ENCODE measurements at regions not wholly inside any gene's neighbourhood (a gene's known extent, or its start where the extent isn't known, plus 50 kb on each side); places are given as distances from the start of the nearest gene placed in this dataset.

- no peak for TF ChIP-seq CTCF (IDR thresholded peaks at IDR 0.05)
- no peak for TF ChIP-seq EZH2 (IDR thresholded peaks at IDR 0.05; ENCODE audit: borderline replicate concordance, insufficient read depth, low read depth, low read length, poor library complexity, severe bottlenecking)
Observed at GRCh38 chr15:62787401-62787800, 255.1 kb upstream of the TPM1 start.

All from B cell (primary cell).